ENCODE measurements at regions not wholly inside any gene's neighbourhood (a gene's known extent, or its start where the extent isn't known, plus 50 kb on each side); places are given as distances from the start of the nearest gene placed in this dataset.
A peak's percentile ranks its signal among the peaks of the same experiment; 100 is the strongest.

GRCh38 chr22:48785792-48786678 is 1041.6 kb downstream of the BRD1 start:
- peak; percentile 56 for ATAC-seq
- no peak overlapping the region for H2AFZ ChIP-seq (ENCODE audit: low read length)

More at GRCh38 chr22:48785792-48786678, 1041.6 kb downstream of the BRD1 start:
- no TSS peak for BruUV-seq (replicated peaks)
- no peaks in the 10 kb centered on the region for H3K36me3 ChIP-seq (replicated peaks in 1 of 2; ENCODE audit: control insufficient read depth in 1 of 2, insufficient read depth in 2 of 2, low read length in 2 of 2)
- ChIA-PET CTCF (ENCODE audit: low intra/inter-chr PET ratio, low total read pairs) (no interaction called here), POLR2A (no interaction called here)
- no peak for DNase-seq (ENCODE audit: low spot score)
- H3K27me3 ChIP-seq (ENCODE audit: control insufficient read depth in 1 of 2, insufficient read depth in 2 of 2, low read length in 2 of 2): no peaks in the 10 kb centered on the region
- H3K79me2 ChIP-seq (ENCODE audit: insufficient read depth, low read length): no peaks in the 10 kb centered on the region
- no peak for FAIRE-seq
- H3K4me2 ChIP-seq (ENCODE audit: low read depth, low read length): no peak overlapping the region; the same call in 1 of the 2 replicates
- TF ChIP-seq SMAD1 (CRISPR knock-in tag; IDR thresholded peaks at IDR 0.05; ENCODE audit: borderline replicate concordance, low read depth): no peak
- TF ChIP-seq NFKBIZ (CRISPR knock-in tag; IDR thresholded peaks at IDR 0.05): no peak
- no peak for TF ChIP-seq TOE1 (CRISPR knock-in tag; IDR thresholded peaks at IDR 0.05)
- no peak for TF ChIP-seq ASH2L (IDR thresholded peaks at IDR 0.05; ENCODE audit: insufficient read length, low read depth, low read length)
- TF ChIP-seq ZNF687 (CRISPR knock-in tag; IDR thresholded peaks at IDR 0.05): peak; percentile 31; the same call in 1 of the 2 replicates
- TF ChIP-seq ZNF275 (CRISPR knock-in tag; IDR thresholded peaks at IDR 0.05; ENCODE audit: borderline replicate concordance): no peak
- 0 out of 2 replicates have a peak, but pooled peaks have one; percentile 28 for TF ChIP-seq ZBTB38 (CRISPR knock-in tag; IDR thresholded peaks at IDR 0.05)
- peaks cover 38% of the 10 kb centered on the region for H3K4me1 ChIP-seq (ENCODE audit: insufficient read depth, low read length)
- in situ Hi-C loops (cut with HindIII; ENCODE audit: extremely low pct_ligation_motif_present, low pct_unique_long_range_greater_than_20kb): no loop called here
- WGBS (ENCODE audit: low lambda C conversion rate): 53% methylated on average over 8 of the region's 14 CpGs
- no peak overlapping the region for H3K27ac ChIP-seq (ENCODE audit: extremely low read length, insufficient read depth, low read length)
- H4K20me1 ChIP-seq (ENCODE audit: insufficient read depth, low read length): no peaks in the 10 kb centered on the region
- no peak overlapping the region; a peak in 1 of 6 replicates for H3K4me3 ChIP-seq (replicated peaks in 1 of 3; ENCODE audit: insufficient read depth in 1 of 3, low read depth in 2 of 3, low read length in 3 of 3)
- no peaks in the 10 kb centered on the region for H3K9me3 ChIP-seq (ENCODE audit: low read length)
- H3K9ac ChIP-seq (ENCODE audit: insufficient read depth, low read depth, low read length): no peak overlapping the region
- intact Hi-C loops (cut with micrococcal nuclease; ENCODE audit: unreplicated experiment): no loop called here

All from HepG2 (cell line).